Ovary (tissue), 7 donors: ENCODE measurements at regions not wholly inside any gene's neighbourhood (a gene's known extent, or its start where the extent isn't known, plus 50 kb on each side); places are given as distances from the start of the nearest gene placed in this dataset.

ENCODE experiments used
- DNase-seq, 5 donors: peaks; one replicate each; pipeline ENCODE4 v3.0.0-alpha.2; 2019 to 2020
- H3K27ac ChIP-seq, 2 donors: fragments of 200-600 bp; one replicate each; pipeline versions ENCODE4 v1.5.1 to v1.8.0; 2019 to 2022
- H3K27me3 ChIP-seq: fragments of 200-600 bp; one replicate; pipeline ENCODE4 v1.8.0; 2022
- H3K36me3 ChIP-seq: fragments of 200-600 bp; sonication (generic); one replicate; pipeline ENCODE4 v1.5.1; 2019
- H3K4me1 ChIP-seq: one replicate; pipeline ENCODE4 v1.8.1; 2013; ENCODE audit warnings: mild to moderate bottlenecking, moderate library complexity; ENCODE audit not compliant: insufficient read depth
- H3K4me3 ChIP-seq: fragments of 200-600 bp; sonication (generic); one replicate; pipeline ENCODE4 v1.5.1; 2017
- H3K9me3 ChIP-seq, 2 donors: fragments of 200-600 bp in 1 of 2; sonication (generic) in 1 of 2; one replicate each; pipeline versions ENCODE4 v1.5.1 to v1.8.1; 2013 to 2019; ENCODE audit warnings: mild to moderate bottlenecking in 1 of 2, moderate library complexity in 1 of 2
- CTCF ChIP-seq, 3 donors: fragments of 450-650 bp in 2 of 3; fragments of 200-600 bp in 1 of 3; IDR thresholded peaks; one replicate each; pipeline versions ENCODE4 v1.5.1 to v1.8.0; 2016 to 2022; ENCODE audit warnings: antibody characterized with exemption in 3 of 3, mild to moderate bottlenecking in 1 of 3
- EP300 ChIP-seq: sonication (generic); formaldehyde crosslinking; IDR thresholded peaks from one replicate; pipeline ENCODE4 v1.6.1; 2017; ENCODE audit warnings: antibody characterized with exemption
- POLR2A ChIP-seq: fragments of 450-650 bp; IDR thresholded peaks from one replicate; pipeline ENCODE4 v1.6.1; 2017; ENCODE audit warnings: antibody characterized with exemption, mild to moderate bottlenecking, moderate library complexity
- WGBS, 3 donors: extraction: QIAGEN DNeasy Blood & Tissue Kit in 1 of 3; methylation state at CpG; one replicate each; pipeline versions ENCODE4 v1.1.5 to v1.1.7; 2013 to 2017; 5-methylcytosine and 5-hydroxymethylcytosine counted together
- intact Hi-C, 4 donors: fragments of 100-400 bp; cut with DNase I; formaldehyde crosslinking; loops; one replicate each; pipeline versions ENCODE4 v1.11.0 to v1.15.1; 2022 to 2023
- donor health status: DM: no; HTN: no; CAD: no; lungs with moderate emphysema.
- donor health status: DM: no; HTN: no; CAD: no.
- donor health status: Bipolar disorder and iron deficiency.
- donor health status: DM: no; HTN: no; CAD: no.
- donor health status: DM: yes; HTN: yes; CAD: no.

DNA sequence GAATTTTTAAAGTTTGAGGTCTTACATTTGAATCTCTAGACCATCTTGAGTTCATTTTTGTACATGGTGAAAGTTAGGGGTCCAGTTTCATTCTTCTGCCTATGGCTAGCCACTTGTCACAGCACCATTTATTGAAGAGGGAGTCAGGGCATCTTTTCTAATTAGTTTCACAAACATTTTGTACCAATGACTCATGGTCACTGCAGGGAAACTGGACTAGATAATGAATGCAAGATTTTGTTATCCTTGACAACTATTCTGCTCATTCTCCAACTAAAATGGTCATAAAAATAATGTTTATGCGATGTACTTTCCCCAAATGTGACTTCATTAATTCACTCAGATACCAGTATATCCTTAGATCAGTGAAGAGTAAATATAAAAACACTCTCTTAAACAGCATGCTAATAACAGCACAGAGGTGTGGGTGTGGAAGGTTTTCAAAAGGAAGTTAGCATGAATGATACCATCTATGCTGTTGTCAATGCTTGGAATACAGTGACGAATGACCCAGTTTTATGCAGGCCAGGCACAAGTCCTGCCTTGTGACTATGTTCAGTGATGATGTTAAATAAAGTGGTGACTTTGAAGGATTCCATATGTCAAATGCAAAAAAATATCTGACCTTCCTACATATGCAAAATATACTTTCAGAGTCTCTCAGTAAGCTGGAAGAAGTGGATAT is 314.9 kb upstream of the TMCO5A start:
- Histone ChIP-seq H3K4me3 (no peak overlapping the region), H3K27ac (no peak overlapping the region), H3K36me3 (no peaks in the 10 kb centered on the region), H3K9me3 (no peaks in the 10 kb centered on the region), H3K27me3 (no peaks in the 10 kb centered on the region), H3K4me1 (no peaks in the 10 kb centered on the region)
- 87 to 89% (median 88%) methylated on average over 2 of the region's 2 CpGs for WGBS, 3 donors
- TF ChIP-seq CTCF (IDR thresholded peaks at IDR 0.05) (no peak), EP300 (no peak), POLR2A (no peak)
- intact Hi-C loops, result no loop called here
- no peak for DNase-seq

GRCh38 chr15:37625576-37625975 is 308.9 kb upstream of the TMCO5A start:
- no peaks in the 10 kb centered on the region for H3K36me3 ChIP-seq
- intact Hi-C loops, result no loop called here

GRCh38 chr15:37628507-37628906 is 305.9 kb upstream of the TMCO5A start:
- no peaks in the 10 kb centered on the region for H3K9me3 ChIP-seq
- no peaks in the 10 kb centered on the region for H3K27me3 ChIP-seq
- 52 to 70% (median 63%) methylated on average over 1 of the region's 1 CpG for WGBS, 3 donors
- H3K27ac ChIP-seq, result no peak overlapping the region
- no peak for DNase-seq
- no peaks in the 10 kb centered on the region for H3K4me1 ChIP-seq
- no peaks in the 10 kb centered on the region for H3K36me3 ChIP-seq
- TF ChIP-seq POLR2A (no peak), CTCF (IDR thresholded peaks at IDR 0.05) (no peak), EP300 (no peak)
- intact Hi-C loops, result no loop called here
- H3K4me3 ChIP-seq, result no peak overlapping the region

More at GRCh38 chr15:37625576-37625975, 308.9 kb upstream of the TMCO5A start:
- Histone ChIP-seq H3K4me1 (no peaks in the 10 kb centered on the region), H3K27me3 (no peaks in the 10 kb centered on the region), H3K9me3 (no peaks in the 10 kb centered on the region), H3K27ac (no peak overlapping the region), H3K4me3 (no peak overlapping the region)
- no peak for DNase-seq
- TF ChIP-seq CTCF (IDR thresholded peaks at IDR 0.05), result no peak
- TF ChIP-seq EP300, result no peak
- TF ChIP-seq POLR2A, result no peak

DNA sequence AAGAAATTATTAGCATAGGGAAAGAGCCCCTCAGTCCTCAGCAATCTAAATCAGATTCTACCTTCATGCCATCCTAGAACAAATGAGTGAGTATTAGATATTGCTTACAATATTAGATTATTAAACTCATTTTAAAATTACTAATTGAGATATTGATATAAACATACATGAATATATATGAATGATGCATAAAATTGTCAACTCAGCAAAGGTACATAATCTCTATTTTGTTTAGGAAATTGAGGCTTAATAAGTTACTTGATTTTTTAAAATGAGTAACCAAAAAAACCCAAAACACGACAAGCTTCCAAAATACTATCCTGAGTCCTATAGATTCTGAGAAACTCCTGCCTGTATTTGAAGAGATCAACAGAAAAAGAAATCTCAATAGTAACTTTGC is 297.7 kb upstream of the TMCO5A start:
- Histone ChIP-seq H3K27ac (no peak overlapping the region), H3K27me3 (no peaks in the 10 kb centered on the region), H3K4me1 (no peaks in the 10 kb centered on the region), H3K9me3 (no peaks in the 10 kb centered on the region), H3K36me3 (no peaks in the 10 kb centered on the region), H3K4me3 (no peak overlapping the region)
- TF ChIP-seq CTCF (IDR thresholded peaks at IDR 0.05) (no peak), POLR2A (no peak), EP300 (no peak)
- 75 to 78% (median 77%) methylated on average over 1 of the region's 1 CpG for WGBS, 3 donors
- DNase-seq, result no peak
- intact Hi-C loops, result no loop called here
